PFSK-1 (cell line): ENCODE measurements at regions not wholly inside any gene's neighbourhood (a gene's known extent, or its start where the extent isn't known, plus 50 kb on each side); places are given as distances from the start of the nearest gene placed in this dataset.

Source experiments
- POLR2AphosphoS5 ChIP-seq: IDR thresholded peaks from 2 replicates; pipeline ENCODE4 v1.6.1; 2012; ENCODE audit warnings: low read depth, mild to moderate bottlenecking, control low read depth, low read length, moderate library complexity
- TF ChIP-seq, protein P1 (sequence below), 2 experiments: IDR thresholded peaks; 2 replicates each; pipeline versions ENCODE4 v1.6.1 to v1.8.0; 2011 to 2012; ENCODE audit warnings: low read depth in 2 of 2, low read length in 2 of 2, control low read depth in 1 of 2, inconsistent platforms in 1 of 2, mild to moderate bottlenecking in 1 of 2, moderate library complexity in 1 of 2; ENCODE audit not compliant: insufficient read depth in 1 of 2

DNA sequence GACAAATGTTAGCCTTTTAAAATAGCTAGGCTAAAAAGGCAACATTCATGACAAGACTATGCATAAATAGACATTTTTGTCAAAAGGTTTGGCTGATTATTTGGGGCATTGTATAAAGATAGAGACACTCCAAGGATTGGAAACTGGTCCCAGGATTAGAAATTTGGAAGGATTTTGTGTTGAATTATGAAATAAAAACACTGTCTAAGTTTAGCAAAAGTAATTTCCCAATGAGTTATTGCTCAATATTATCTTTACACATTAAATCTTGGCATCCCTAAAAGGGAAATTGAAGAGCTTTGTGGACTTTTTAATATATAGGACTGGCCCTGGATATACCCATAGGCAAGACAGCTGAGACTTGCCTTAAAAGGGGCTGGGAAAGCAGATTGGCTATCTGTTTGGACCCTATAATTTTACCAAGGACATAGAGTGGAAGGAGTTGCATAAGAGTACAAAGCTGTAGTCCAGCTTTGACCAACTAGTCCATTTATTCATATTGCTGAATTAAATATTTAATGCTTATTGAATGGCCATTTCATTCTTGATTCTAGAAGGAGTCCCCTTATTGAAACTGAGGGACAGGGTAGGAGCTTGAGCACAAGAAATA, 382.7 kb downstream of the METTL15 start:
- TF ChIP-seq, protein P1, sequence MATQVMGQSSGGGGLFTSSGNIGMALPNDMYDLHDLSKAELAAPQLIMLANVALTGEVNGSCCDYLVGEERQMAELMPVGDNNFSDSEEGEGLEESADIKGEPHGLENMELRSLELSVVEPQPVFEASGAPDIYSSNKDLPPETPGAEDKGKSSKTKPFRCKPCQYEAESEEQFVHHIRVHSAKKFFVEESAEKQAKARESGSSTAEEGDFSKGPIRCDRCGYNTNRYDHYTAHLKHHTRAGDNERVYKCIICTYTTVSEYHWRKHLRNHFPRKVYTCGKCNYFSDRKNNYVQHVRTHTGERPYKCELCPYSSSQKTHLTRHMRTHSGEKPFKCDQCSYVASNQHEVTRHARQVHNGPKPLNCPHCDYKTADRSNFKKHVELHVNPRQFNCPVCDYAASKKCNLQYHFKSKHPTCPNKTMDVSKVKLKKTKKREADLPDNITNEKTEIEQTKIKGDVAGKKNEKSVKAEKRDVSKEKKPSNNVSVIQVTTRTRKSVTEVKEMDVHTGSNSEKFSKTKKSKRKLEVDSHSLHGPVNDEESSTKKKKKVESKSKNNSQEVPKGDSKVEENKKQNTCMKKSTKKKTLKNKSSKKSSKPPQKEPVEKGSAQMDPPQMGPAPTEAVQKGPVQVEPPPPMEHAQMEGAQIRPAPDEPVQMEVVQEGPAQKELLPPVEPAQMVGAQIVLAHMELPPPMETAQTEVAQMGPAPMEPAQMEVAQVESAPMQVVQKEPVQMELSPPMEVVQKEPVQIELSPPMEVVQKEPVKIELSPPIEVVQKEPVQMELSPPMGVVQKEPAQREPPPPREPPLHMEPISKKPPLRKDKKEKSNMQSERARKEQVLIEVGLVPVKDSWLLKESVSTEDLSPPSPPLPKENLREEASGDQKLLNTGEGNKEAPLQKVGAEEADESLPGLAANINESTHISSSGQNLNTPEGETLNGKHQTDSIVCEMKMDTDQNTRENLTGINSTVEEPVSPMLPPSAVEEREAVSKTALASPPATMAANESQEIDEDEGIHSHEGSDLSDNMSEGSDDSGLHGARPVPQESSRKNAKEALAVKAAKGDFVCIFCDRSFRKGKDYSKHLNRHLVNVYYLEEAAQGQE (IDR thresholded peaks at IDR 0.05; ENCODE audit: insufficient read depth in 1 of 2, low read depth in 2 of 2, low read length in 2 of 2), result no peak
- TF ChIP-seq POLR2AphosphoS5, result no peak
